Esophagus muscularis mucosa (tissue), 4 donors: ENCODE measurements at regions not wholly inside any gene's neighbourhood (a gene's known extent, or its start where the extent isn't known, plus 50 kb on each side); places are given as distances from the start of the nearest gene placed in this dataset.

ENCODE experiments used
- DNase-seq: peaks from one replicate; pipeline ENCODE4 v3.0.0-alpha.2; 2017; ENCODE audit errors: extremely low spot score
- H3K27ac ChIP-seq, 4 donors: fragments of 200-600 bp; sonication (generic); replicated peaks in 1 of 4; 1 replicate in 3 of 4; 2 replicates in 1 of 4; pipeline ENCODE4 v1.5.1; 2016 to 2019; ENCODE audit warnings: mild to moderate bottlenecking in 1 of 4
- H3K27me3 ChIP-seq, 4 donors: fragments of 200-600 bp; sonication (generic); one replicate each; pipeline versions ENCODE4 v1.5.1 to v1.6.0; 2016 to 2019
- H3K36me3 ChIP-seq, 4 donors: fragments of 200-600 bp; sonication (generic); one replicate each; pipeline ENCODE4 v1.5.1; 2016 to 2019
- H3K4me1 ChIP-seq, 4 donors: fragments of 200-600 bp; sonication (generic); one replicate each; pipeline ENCODE4 v1.5.1; 2016 to 2019
- H3K4me3 ChIP-seq, 4 donors: fragments of 200-600 bp; sonication (generic); 1 replicate in 2 of 4; 2 replicates in 2 of 4; pipeline ENCODE4 v1.5.1; 2016 to 2019; ENCODE audit warnings: mild to moderate bottlenecking in 4 of 4, moderate library complexity in 1 of 4
- H3K9me3 ChIP-seq, 4 donors: fragments of 200-600 bp; sonication (generic); 1 replicate in 3 of 4; 2 replicates in 1 of 4; pipeline ENCODE4 v1.5.1; 2016 to 2019
- CTCF ChIP-seq, 3 experiments: fragments of 200-600 bp in 2 of 3; fragments of 450-650 bp in 1 of 3; sonication (generic) in 2 of 3; IDR thresholded peaks; one replicate each; pipeline ENCODE4 v1.5.1; 2017 to 2019; ENCODE audit warnings: antibody characterized with exemption in 3 of 3, mild to moderate bottlenecking in 2 of 3, moderate library complexity in 1 of 3
- EP300 ChIP-seq: sonication (generic); formaldehyde crosslinking; IDR thresholded peaks from one replicate; pipeline ENCODE4 v1.6.1; 2017; ENCODE audit warnings: antibody characterized with exemption
- POLR2A ChIP-seq: fragments of 450-650 bp; IDR thresholded peaks from one replicate; pipeline ENCODE4 v1.6.1; 2017; ENCODE audit warnings: antibody characterized with exemption, moderate library complexity, mild to moderate bottlenecking, low read depth
- POLR2AphosphoS5 ChIP-seq, 2 donors: sonication (generic); formaldehyde crosslinking; IDR thresholded peaks; one replicate each; pipeline ENCODE4 v1.6.1; 2017; ENCODE audit warnings: antibody characterized with exemption in 2 of 2
- WGBS: methylation state at CpG from one replicate; pipeline ENCODE4 v1.1.5; 2018; 5-methylcytosine and 5-hydroxymethylcytosine counted together
- intact Hi-C: fragments of 100-400 bp; cut with DNase I; formaldehyde crosslinking; loops from one replicate; pipeline ENCODE4 v1.15.1; 2023

- 65% methylated on average over 1 of the region's 1 CpG for WGBS
- intact Hi-C loops = no loop called here
These were observed 484.9 kb upstream of the CRIM1 start for GRCh38 chr2:35870713-35871112.

GRCh38 chr2:35864141-35864540 is 491.4 kb upstream of the CRIM1 start:
- TF ChIP-seq CTCF (IDR thresholded peaks at IDR 0.05) (no peak), POLR2A (no peak), POLR2AphosphoS5 (IDR thresholded peaks at IDR 0.05) (no peak), EP300 (no peak)
- H3K4me1 ChIP-seq = peaks cover 0 to 6% (median 0%) of the 10 kb centered on the region in 4 donors
- intact Hi-C loops = no loop called here
- H3K27ac ChIP-seq = no peak overlapping the region
- H3K36me3 ChIP-seq = no peaks in the 10 kb centered on the region
- no peak for DNase-seq
- no peaks in the 10 kb centered on the region for H3K27me3 ChIP-seq
- H3K4me3 ChIP-seq = no peak overlapping the region
- H3K9me3 ChIP-seq = no peaks in the 10 kb centered on the region
- WGBS = 34% methylated on average over 2 of the region's 2 CpGs

More at GRCh38 chr2:35870713-35871112, 484.9 kb upstream of the CRIM1 start:
- no peaks in the 10 kb centered on the region for H3K36me3 ChIP-seq
- no peak for DNase-seq
- H3K9me3 ChIP-seq = no peaks in the 10 kb centered on the region
- no peaks in the 10 kb centered on the region for H3K27me3 ChIP-seq
- no peak overlapping the region for H3K27ac ChIP-seq
- no peak overlapping the region for H3K4me3 ChIP-seq
- no peaks in the 10 kb centered on the region for H3K4me1 ChIP-seq
- TF ChIP-seq EP300 (no peak), POLR2AphosphoS5 (IDR thresholded peaks at IDR 0.05) (no peak), CTCF (IDR thresholded peaks at IDR 0.05) (no peak), POLR2A (no peak)

DNA sequence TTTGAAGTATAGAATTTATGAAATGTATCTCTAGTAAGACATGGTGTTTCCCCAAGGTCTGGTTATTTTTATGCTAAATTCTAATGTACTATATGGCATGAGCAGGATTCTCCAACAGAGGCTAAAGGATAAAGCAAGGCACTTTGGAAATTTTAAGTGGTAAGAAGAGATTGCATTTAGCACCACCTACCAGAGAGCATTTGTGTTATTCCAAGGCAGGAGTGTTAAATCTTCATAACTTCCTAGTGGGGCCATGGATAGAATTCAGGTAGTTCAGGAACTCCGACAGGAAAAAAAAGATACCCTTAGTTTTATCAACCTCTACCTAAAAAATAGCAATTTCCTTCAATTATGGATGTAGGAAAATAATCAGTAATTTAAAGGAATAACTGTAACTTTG is 497.4 kb upstream of the CRIM1 start:
- no peak for DNase-seq
- WGBS = 93% methylated on average over 1 of the region's 1 CpG
- TF ChIP-seq POLR2AphosphoS5 (IDR thresholded peaks at IDR 0.05) (no peak), EP300 (no peak), CTCF (IDR thresholded peaks at IDR 0.05) (no peak), POLR2A (no peak)
- no peak overlapping the region for H3K27ac ChIP-seq
- no peak overlapping the region for H3K4me3 ChIP-seq
- no peaks in the 10 kb centered on the region for H3K27me3 ChIP-seq
- intact Hi-C loops = no loop called here
- H3K36me3 ChIP-seq = no peaks in the 10 kb centered on the region
- H3K4me1 ChIP-seq = no peaks in the 10 kb centered on the region
- H3K9me3 ChIP-seq = no peaks in the 10 kb centered on the region

DNA sequence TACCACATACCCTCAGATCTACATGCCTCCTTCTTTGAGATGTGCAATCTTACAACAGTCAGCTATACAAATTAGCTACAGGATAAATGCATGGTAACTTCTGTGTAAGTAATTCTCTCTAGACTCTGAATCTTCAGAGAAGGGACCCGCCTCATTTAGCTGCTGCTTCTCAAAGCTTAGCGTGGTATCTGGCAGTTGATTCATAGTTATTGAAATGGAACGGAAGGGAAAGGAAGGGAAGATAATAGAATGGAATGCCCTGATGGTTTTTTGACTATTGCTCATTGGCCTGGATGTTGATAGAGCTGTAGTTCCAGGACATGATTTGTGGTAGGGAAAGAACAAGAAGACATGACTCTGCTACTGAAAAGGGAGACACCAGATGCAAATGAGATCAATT is 498.1 kb upstream of the CRIM1 start:
- DNase-seq = no peak
- H3K4me3 ChIP-seq = no peak overlapping the region

More for the DNA sequence above, 498.1 kb upstream of the CRIM1 start:
- no peaks in the 10 kb centered on the region for H3K4me1 ChIP-seq
- TF ChIP-seq POLR2AphosphoS5 (IDR thresholded peaks at IDR 0.05) (no peak), EP300 (no peak), CTCF (IDR thresholded peaks at IDR 0.05) (no peak), POLR2A (no peak)
- H3K27me3 ChIP-seq = no peaks in the 10 kb centered on the region
- 73% methylated on average over 3 of the region's 3 CpGs for WGBS
- H3K36me3 ChIP-seq = no peaks in the 10 kb centered on the region
- intact Hi-C loops = no loop called here
- H3K27ac ChIP-seq = no peak overlapping the region
- no peaks in the 10 kb centered on the region for H3K9me3 ChIP-seq
